Stimulated activated CD8-positive, alpha-beta memory T cell treated with anti-CD3 and anti-CD28 coated beads, Interleukin-4, amount 100 ng/mL, for 1 hour (primary cell): ENCODE measurements at regions not wholly inside any gene's neighbourhood (a gene's known extent, or its start where the extent isn't known, plus 50 kb on each side); places are given as distances from the start of the nearest gene placed in this dataset.
"Not testable (repeated sequence)": the region's sequence is repeated elsewhere in the genome, so short reads cannot be mapped to it uniquely, and the experiment has no call there.

Experiments
- DNase-seq, 2 donors: peaks; one replicate each; pipeline ENCODE4 v3.0.0-alpha.2; 2020; ENCODE audit warnings: low read depth in 2 of 2, low spot score in 1 of 2

- DNase-seq = no peak
Observed at GRCh38 chr5:39624890-39625289, 200.1 kb upstream of the DAB2 start.

GRCh38 chr5:39624268-39624886 lies 199.6 kb upstream of the DAB2 start:
- DNase-seq = no peak

- DNase-seq = no peak
Observed at GRCh38 chr5:39623291-39623865, 198.6 kb upstream of the DAB2 start.

GRCh38 chr5:39622281-39622680 lies 197.5 kb upstream of the DAB2 start:
- no peak for DNase-seq

- DNase-seq = no peak
Observed at GRCh38 chr5:39619168-39619818, 194.5 kb upstream of the DAB2 start.

GRCh38 chr5:39618391-39618790 lies 193.6 kb upstream of the DAB2 start:
- no peak for DNase-seq

GRCh38 chr5:39616131-39616530 lies 191.4 kb upstream of the DAB2 start:
- no peak for DNase-seq

- DNase-seq = not testable (repeated sequence)
Observed at GRCh38 chr5:39611076-39611475, 186.3 kb upstream of the DAB2 start.

GRCh38 chr5:39608024-39608423 lies 183.2 kb upstream of the DAB2 start:
- no peak for DNase-seq

GRCh38 chr5:39606591-39606990 lies 181.8 kb upstream of the DAB2 start:
- no peak for DNase-seq

- DNase-seq = no peak
Observed at GRCh38 chr5:39605588-39606575, 181.1 kb upstream of the DAB2 start.

- no peak for DNase-seq
Observed at GRCh38 chr5:39605145-39605544, 180.4 kb upstream of the DAB2 start.

GRCh38 chr5:39604491-39604890 lies 179.7 kb upstream of the DAB2 start:
- no peak for DNase-seq

- no peak for DNase-seq
Observed at GRCh38 chr5:39599721-39600431, 175.1 kb upstream of the DAB2 start.

- no peak for DNase-seq
Observed at GRCh38 chr5:39598661-39599248, 174.0 kb upstream of the DAB2 start.

GRCh38 chr5:39588179-39588578 lies 163.4 kb upstream of the DAB2 start:
- DNase-seq = no peak

GRCh38 chr5:39587675-39588074 lies 162.9 kb upstream of the DAB2 start:
- DNase-seq = no peak

GRCh38 chr5:39586185-39586584 lies 161.4 kb upstream of the DAB2 start:
- no peak for DNase-seq

GRCh38 chr5:39584927-39585326 lies 160.1 kb upstream of the DAB2 start:
- DNase-seq = no peak

GRCh38 chr5:39580702-39581453 lies 156.1 kb upstream of the DAB2 start:
- no peak for DNase-seq
